Sigmoid colon (tissue), 6 donors: ENCODE measurements at regions not wholly inside any gene's neighbourhood (a gene's known extent, or its start where the extent isn't known, plus 50 kb on each side); places are given as distances from the start of the nearest gene placed in this dataset.
"Not testable (repeated sequence)": the region's sequence is repeated elsewhere in the genome, so short reads cannot be mapped to it uniquely, and the experiment has no call there.

Experiments
- DNase-seq: peaks from one replicate; pipeline ENCODE4 v3.0.0-alpha.2; 2019
- H3K27ac ChIP-seq, 4 donors: fragments of 200-600 bp; sonication (generic); one replicate each; pipeline ENCODE4 v1.5.1; 2016 to 2019; ENCODE audit warnings: mild to moderate bottlenecking in 1 of 4
- H3K27me3 ChIP-seq, 3 donors: fragments of 200-600 bp; sonication (generic); one replicate each; pipeline ENCODE4 v1.5.1; 2019; ENCODE audit warnings: mild to moderate bottlenecking in 1 of 3
- H3K36me3 ChIP-seq, 4 donors: fragments of 200-600 bp; sonication (generic); one replicate each; pipeline ENCODE4 v1.5.1; 2016 to 2019
- H3K4me1 ChIP-seq, 4 donors: fragments of 200-600 bp; sonication (generic); one replicate each; pipeline ENCODE4 v1.5.1; 2017 to 2019
- H3K4me3 ChIP-seq, 4 donors: fragments of 200-600 bp; sonication (generic); one replicate each; pipeline ENCODE4 v1.5.1; 2017 to 2019; ENCODE audit warnings: mild to moderate bottlenecking in 2 of 4, moderate library complexity in 1 of 4
- H3K9me3 ChIP-seq, 4 donors: fragments of 200-600 bp in 3 of 4; sonication (generic) in 3 of 4; one replicate each; pipeline versions ENCODE4 v1.5.1 to v1.6.1; 2013 to 2019
- CTCF ChIP-seq, 4 experiments: fragments of 450-650 bp in 3 of 4; fragments of 200-600 bp in 1 of 4; IDR thresholded peaks; one replicate each; pipeline ENCODE4 v1.5.1; 2016 to 2019; ENCODE audit warnings: antibody characterized with exemption in 4 of 4, mild to moderate bottlenecking in 3 of 4, moderate library complexity in 2 of 4
- EP300 ChIP-seq, 4 donors: sonication (generic); formaldehyde crosslinking; IDR thresholded peaks; one replicate each; pipeline ENCODE4 v1.6.1; 2017; ENCODE audit warnings: antibody characterized with exemption in 4 of 4
- POLR2A ChIP-seq, 2 donors: fragments of 450-650 bp; IDR thresholded peaks; one replicate each; pipeline ENCODE4 v1.6.1; 2016; ENCODE audit warnings: antibody characterized with exemption in 2 of 2, mild to moderate bottlenecking in 2 of 2, moderate library complexity in 2 of 2
- POLR2AphosphoS5 ChIP-seq, 4 donors: sonication (generic); formaldehyde crosslinking; IDR thresholded peaks; one replicate each; pipeline ENCODE4 v1.6.1; 2017; ENCODE audit warnings: antibody characterized with exemption in 4 of 4
- WGBS, 2 donors: extraction: QIAGEN DNeasy Blood & Tissue Kit; methylation state at CpG; one replicate each; pipeline ENCODE4 v1.1.7; 2013; 5-methylcytosine and 5-hydroxymethylcytosine counted together
- intact Hi-C: fragments of 100-400 bp; cut with DNase I; formaldehyde crosslinking; loops from one replicate; pipeline ENCODE4 v1.15.1; 2023
- donor health status: healthy with polysubstance abuse.
- donor health status: healthy.

DNA sequence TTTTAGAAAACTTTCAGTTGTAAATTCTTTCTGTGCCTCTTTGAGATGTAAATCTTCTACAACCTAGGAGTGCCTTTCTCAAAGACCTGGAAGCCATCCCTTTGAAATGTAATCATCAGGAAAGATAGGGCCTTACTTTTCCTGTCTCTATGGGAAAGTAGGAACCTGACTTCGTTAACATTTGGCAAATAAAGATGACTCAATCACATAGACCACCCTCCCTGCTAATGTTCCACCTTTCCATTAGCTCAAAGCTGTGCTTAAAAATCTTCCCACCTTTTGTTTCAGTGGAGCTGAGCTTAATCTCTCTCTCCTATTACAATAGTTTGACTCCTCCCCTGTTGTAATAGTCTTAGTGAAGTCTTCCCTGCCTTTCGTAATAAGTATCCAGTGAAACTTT lies 247.7 kb downstream of the OLFM4 start:
- no peaks in the 10 kb centered on the region for H3K9me3 ChIP-seq
- DNase-seq: no peak
- no peaks in the 10 kb centered on the region for H3K36me3 ChIP-seq
- H3K4me1 ChIP-seq: no peaks in the 10 kb centered on the region
- 26% methylated on average over 2 of the region's 2 CpGs for WGBS, 2 donors
- intact Hi-C loops: no loop called here
- no peak overlapping the region for H3K4me3 ChIP-seq
- H3K27ac ChIP-seq: no peak overlapping the region
- H3K27me3 ChIP-seq: no peaks in the 10 kb centered on the region
- TF ChIP-seq EP300 (IDR thresholded peaks at IDR 0.05) (no peak), POLR2A (IDR thresholded peaks at IDR 0.05) (no peak), POLR2AphosphoS5 (IDR thresholded peaks at IDR 0.05) (no peak), CTCF (IDR thresholded peaks at IDR 0.05) (no peak)

DNA sequence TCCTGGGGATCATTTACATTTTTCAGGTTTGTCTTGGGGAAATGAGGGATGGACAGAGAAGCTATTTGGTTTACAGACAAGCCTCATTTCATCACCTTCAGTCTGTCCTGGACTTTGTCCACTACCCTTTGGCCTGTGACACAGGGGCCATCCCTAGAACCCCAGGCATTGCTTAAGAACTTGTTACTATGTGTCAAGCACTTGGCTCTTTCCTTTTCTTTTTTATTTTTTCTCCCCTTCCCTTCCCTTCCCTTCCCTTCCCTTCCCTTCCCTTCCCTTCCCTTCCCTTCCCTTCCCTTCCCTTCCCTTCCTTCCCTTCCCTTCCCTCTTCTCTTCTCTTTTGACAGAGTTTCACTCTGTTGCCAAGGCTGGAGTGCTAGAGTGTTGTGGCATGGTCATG lies 253.1 kb downstream of the OLFM4 start:
- no peaks in the 10 kb centered on the region for H3K27me3 ChIP-seq
- H3K36me3 ChIP-seq: no peaks in the 10 kb centered on the region
- TF ChIP-seq CTCF (IDR thresholded peaks at IDR 0.05): no peak
- no peak for TF ChIP-seq POLR2AphosphoS5 (IDR thresholded peaks at IDR 0.05)
- TF ChIP-seq POLR2A (IDR thresholded peaks at IDR 0.05): no peak
- no peak for TF ChIP-seq EP300 (IDR thresholded peaks at IDR 0.05)
- H3K4me1 ChIP-seq: no peaks in the 10 kb centered on the region
- no peak for DNase-seq
- H3K4me3 ChIP-seq: no peak overlapping the region
- H3K27ac ChIP-seq: no peak overlapping the region
- intact Hi-C loops: no loop called here
- no peaks in the 10 kb centered on the region for H3K9me3 ChIP-seq

DNA sequence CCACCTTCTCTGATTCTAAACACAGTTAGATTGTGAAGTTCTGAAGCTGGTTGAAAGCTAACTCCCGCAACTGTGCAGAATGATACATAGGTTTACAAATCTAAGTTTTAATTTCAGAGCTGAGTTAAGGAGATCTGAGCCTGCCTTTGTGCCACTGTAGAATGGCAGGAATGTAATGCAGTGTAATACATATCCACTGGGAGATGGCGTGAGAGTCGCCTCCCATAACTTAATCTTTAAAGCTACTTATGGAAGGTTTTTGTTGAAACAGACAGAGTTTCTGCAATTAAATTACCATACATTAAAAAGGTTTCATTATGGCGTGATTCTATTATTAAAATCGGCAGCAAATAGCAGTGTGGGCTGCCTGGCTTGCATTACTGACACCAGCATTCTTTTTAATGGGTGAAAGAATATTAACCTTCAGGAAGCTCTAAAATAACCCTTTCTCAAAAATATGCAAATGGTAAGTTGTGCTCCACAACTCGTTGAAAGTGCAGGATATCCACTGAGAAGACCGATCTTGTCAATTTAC lies 257.4 kb downstream of the OLFM4 start:
- no peaks in the 10 kb centered on the region for H3K9me3 ChIP-seq
- H3K27ac ChIP-seq: no peak overlapping the region
- intact Hi-C loops: no loop called here
- TF ChIP-seq POLR2AphosphoS5 (IDR thresholded peaks at IDR 0.05) (no peak), CTCF (IDR thresholded peaks at IDR 0.05) (no peak), POLR2A (IDR thresholded peaks at IDR 0.05) (no peak), EP300 (IDR thresholded peaks at IDR 0.05) (no peak)
- no peaks in the 10 kb centered on the region for H3K27me3 ChIP-seq
- WGBS, 2 donors: 83 to 85% methylated on average over 7 of the region's 7 CpGs
- no peak overlapping the region for H3K4me3 ChIP-seq
- DNase-seq: no peak
- H3K36me3 ChIP-seq: no peaks in the 10 kb centered on the region
- no peaks in the 10 kb centered on the region for H3K4me1 ChIP-seq

GRCh38 chr13:53298396-53298795 lies 269.8 kb downstream of the OLFM4 start:
- intact Hi-C loops: no loop called here
- no peaks in the 10 kb centered on the region for H3K27me3 ChIP-seq
- H3K36me3 ChIP-seq: no peaks in the 10 kb centered on the region
- H3K27ac ChIP-seq: no peak overlapping the region
- 83 to 88% methylated on average over 1 of the region's 1 CpG for WGBS, 2 donors
- no peaks in the 10 kb centered on the region for H3K9me3 ChIP-seq
- no peaks in the 10 kb centered on the region for H3K4me1 ChIP-seq
- DNase-seq: no peak
- TF ChIP-seq POLR2AphosphoS5 (IDR thresholded peaks at IDR 0.05): no peak
- TF ChIP-seq EP300 (IDR thresholded peaks at IDR 0.05): no peak
- no peak for TF ChIP-seq POLR2A (IDR thresholded peaks at IDR 0.05)
- no peak for TF ChIP-seq CTCF (IDR thresholded peaks at IDR 0.05)
- no peak overlapping the region for H3K4me3 ChIP-seq

DNA sequence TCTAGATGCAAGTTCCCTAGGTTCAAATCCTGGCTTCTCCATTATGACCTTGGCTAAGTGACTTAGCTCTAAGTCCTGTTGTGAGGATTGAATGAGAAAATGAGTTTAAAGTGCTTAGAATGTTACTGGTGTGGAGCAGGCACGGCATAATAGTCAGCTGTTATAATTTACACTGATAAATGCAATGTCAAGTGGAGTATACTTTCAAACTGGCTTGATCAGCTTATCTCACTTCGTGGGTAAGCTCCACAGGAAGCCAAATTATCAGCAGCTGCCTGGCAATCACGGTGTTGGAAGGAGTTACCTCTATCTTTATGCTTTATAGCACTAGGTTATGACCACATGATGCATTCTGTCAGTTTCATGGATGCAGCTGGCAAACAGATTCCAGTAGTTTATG lies 272.8 kb downstream of the OLFM4 start:
- TF ChIP-seq EP300 (IDR thresholded peaks at IDR 0.05): no peak
- TF ChIP-seq POLR2A (IDR thresholded peaks at IDR 0.05): no peak
- no peak for TF ChIP-seq POLR2AphosphoS5 (IDR thresholded peaks at IDR 0.05)
- TF ChIP-seq CTCF (IDR thresholded peaks at IDR 0.05): no peak
- intact Hi-C loops: no loop called here
- Histone ChIP-seq H3K27me3 (no peaks in the 10 kb centered on the region), H3K27ac (no peak overlapping the region), H3K36me3 (no peaks in the 10 kb centered on the region), H3K4me3 (no peak overlapping the region), H3K4me1 (no peaks in the 10 kb centered on the region), H3K9me3 (no peaks in the 10 kb centered on the region)
- DNase-seq: no peak
- 7 to 18% methylated on average over 3 of the region's 3 CpGs for WGBS, 2 donors

DNA sequence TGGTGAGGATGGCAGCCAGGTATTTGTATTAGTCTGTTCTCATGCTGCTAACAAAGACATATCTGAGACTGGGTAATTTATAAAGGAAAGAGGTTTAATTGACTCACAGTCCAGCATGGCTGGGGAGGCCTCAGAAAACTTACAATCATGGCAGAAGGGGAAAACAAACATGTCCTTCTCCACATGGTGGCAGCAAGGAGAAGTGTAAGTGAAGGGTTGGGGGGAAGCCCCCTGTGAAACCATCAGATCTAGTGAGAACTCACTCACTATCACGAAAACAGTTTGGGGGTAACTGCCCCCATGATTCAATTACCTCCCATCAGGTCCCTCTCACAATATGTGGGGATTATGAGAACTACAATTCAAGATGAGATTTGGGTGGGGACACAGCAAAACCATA lies 276.8 kb downstream of the OLFM4 start:
- H3K27me3 ChIP-seq, H3K4me3 ChIP-seq, DNase-seq, H3K9me3 ChIP-seq, H3K36me3 ChIP-seq, intact Hi-C loops, H3K4me1 ChIP-seq, H3K27ac ChIP-seq: not testable (repeated sequence)
- 87 to 89% methylated on average over 1 of the region's 1 CpG for WGBS, 2 donors
